ENCODE measurements at regions not wholly inside any gene's neighbourhood (a gene's known extent, or its start where the extent isn't known, plus 50 kb on each side); places are given as distances from the start of the nearest gene placed in this dataset.

DNA sequence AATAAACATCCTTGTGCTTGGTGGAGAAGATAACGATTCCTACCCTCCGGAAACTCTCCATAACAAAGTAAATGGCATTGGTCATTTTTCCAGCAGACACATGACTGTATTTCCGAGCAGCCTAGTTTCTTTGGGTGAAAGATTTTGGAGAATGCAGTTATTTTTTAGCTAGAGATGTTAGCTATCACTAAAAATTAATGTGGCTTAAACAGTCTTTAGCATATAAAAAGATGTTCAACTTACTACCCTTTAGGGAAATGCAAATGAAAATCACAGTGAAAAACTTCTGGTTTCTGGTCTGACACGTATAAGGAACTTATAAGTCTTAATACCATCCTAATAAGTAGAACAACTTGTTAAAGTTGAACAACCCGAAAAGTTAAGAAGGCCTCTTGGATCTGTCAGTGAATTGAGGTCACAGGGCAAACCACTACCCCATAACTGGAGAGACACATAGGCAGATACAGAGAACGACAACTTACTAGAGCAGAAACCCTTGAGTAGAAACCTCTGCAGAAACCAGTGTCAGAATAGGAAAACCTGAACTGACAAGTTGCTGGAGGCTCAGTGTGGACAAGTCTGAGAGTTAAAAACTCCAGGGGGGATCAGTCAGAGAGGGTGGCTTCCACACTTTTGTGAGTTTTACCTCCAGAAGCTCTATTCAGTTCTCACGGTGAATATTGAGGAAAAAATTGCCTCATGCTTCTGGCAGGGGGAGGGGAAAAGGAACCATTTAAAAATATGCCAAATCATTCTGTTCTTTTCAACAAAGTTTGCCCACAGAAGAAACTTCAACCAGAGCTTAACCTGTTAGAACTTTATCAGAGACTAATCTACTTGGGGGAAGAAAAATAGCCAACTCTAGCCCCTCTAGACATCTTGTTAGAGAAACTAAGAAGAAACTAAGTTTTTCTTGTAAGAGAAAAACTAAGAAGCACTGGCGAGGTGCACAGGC is 325.2 kb upstream of the RPS23 start:
- H3K4me1 Mint-ChIP-seq, result no peaks in the 10 kb centered on the region
- no peaks in the 10 kb centered on the region for H3K27me3 ChIP-seq (ENCODE audit: insufficient read depth, low read length, poor library complexity, severe bottlenecking)
- H3K27ac Mint-ChIP-seq, result no peak overlapping the region
- DNase-seq, result no peak
- no peak overlapping the region for H3K27ac ChIP-seq (ENCODE audit: low read depth, low read length)
- H3K4me1 ChIP-seq (ENCODE audit: insufficient read depth, low read length), result no peaks in the 10 kb centered on the region
- no peaks in the 10 kb centered on the region for H3K36me3 ChIP-seq (ENCODE audit: insufficient read depth, low read length)
- peaks cover 0 to 11% of the 10 kb centered on the region in 2 donors for H3K27me3 Mint-ChIP-seq
- CTCF ChIA-PET, result no interaction called here
- H3K4me3 Mint-ChIP-seq, result no peak overlapping the region
- H3K4me3 ChIP-seq (ENCODE audit: low read length), result no peak overlapping the region
- H3K9me3 Mint-ChIP-seq, result peaks cover 3 to 7% (median 5%) of the 10 kb centered on the region in 5 donors
- H3K9me3 ChIP-seq (ENCODE audit: low read length), result no peaks in the 10 kb centered on the region
- no peaks in the 10 kb centered on the region for H3K36me3 Mint-ChIP-seq
- POLR2A ChIA-PET, result no interaction called here

DNA sequence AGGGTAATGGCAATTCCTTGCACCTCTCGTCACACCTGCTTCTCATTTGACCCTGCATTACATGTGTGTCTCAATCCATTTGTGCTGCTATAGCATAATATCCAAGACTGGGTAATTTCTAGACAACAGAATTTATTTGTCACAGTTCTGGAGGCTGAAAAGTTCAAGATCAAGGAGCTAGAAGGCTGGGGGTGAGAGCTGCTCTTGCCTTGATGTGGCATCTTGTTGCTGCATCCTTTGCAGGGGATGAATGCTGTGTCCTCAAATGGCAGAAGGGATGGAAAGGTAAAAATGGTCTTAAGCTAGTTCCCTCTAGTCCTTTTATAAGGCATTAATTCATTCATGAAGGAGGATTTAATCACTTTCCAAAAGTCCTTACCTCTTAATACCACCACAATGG is 323.7 kb upstream of the RPS23 start:
- Histone ChIP-seq H3K36me3 (ENCODE audit: insufficient read depth, low read length) (no peaks in the 10 kb centered on the region), H3K27ac (ENCODE audit: low read depth, low read length) (no peak overlapping the region), H3K4me3 (ENCODE audit: low read length) (no peak overlapping the region), H3K4me1 (ENCODE audit: insufficient read depth, low read length) (no peaks in the 10 kb centered on the region), H3K27me3 (ENCODE audit: insufficient read depth, low read length, poor library complexity, severe bottlenecking) (no peaks in the 10 kb centered on the region), H3K9me3 (ENCODE audit: low read length) (no peaks in the 10 kb centered on the region)
- H3K27me3 Mint-ChIP-seq, result peaks cover 3 to 11% of the 10 kb centered on the region in 2 donors
- no peaks in the 10 kb centered on the region for H3K36me3 Mint-ChIP-seq
- no peak overlapping the region for H3K4me3 Mint-ChIP-seq
- ChIA-PET POLR2A (no interaction called here), CTCF (no interaction called here)
- H3K4me1 Mint-ChIP-seq, result no peaks in the 10 kb centered on the region
- H3K9me3 Mint-ChIP-seq, result peaks cover 0 to 4% (median 3%) of the 10 kb centered on the region in 5 donors
- no peak for DNase-seq
- H3K27ac Mint-ChIP-seq, result no peak overlapping the region

DNA sequence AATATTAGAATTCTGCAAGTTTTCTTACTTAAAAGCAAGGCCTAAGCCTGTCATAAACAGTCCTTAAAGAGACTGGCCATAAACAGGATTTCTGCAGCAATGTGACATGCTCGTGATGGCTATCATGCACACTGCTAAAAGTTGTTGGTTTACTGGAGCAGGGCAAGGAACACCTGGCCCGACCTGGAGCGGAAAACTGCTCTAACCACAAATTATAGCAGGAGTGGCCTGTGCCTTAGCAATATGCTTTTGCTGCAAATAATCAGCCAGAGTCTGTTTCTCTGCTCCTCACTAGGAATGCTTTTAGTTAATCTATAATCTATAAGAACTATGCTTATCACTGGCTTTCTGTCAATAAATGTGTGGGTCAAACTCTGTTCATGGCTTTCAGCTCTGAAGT is 322.9 kb upstream of the RPS23 start:
- no peaks in the 10 kb centered on the region for H3K4me1 ChIP-seq (ENCODE audit: insufficient read depth, low read length)

DNA sequence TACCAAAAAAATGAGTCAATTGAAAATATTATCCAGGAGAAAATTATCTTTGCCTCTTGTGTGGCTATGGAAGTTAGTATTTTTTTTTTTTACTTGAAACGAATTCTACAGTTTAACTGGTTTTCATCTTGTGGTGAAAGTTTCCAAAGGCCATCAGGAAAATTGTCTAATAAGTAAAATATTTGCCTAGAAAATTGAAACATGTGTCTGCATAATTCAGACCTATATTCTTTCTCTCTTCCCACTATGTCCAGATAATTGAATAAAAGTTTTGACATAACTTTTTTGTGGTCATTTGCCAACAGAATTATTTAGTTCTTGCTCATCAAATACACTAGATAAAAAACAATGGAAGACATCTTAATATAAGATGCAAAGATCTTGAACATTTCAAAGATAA is 321.5 kb upstream of the RPS23 start:
- no peaks in the 10 kb centered on the region for H3K27me3 ChIP-seq (ENCODE audit: insufficient read depth, low read length, poor library complexity, severe bottlenecking)
- Mint-ChIP-seq H3K36me3 (no peaks in the 10 kb centered on the region), H3K9me3 (no peaks in the 10 kb centered on the region), H3K4me1 (no peaks in the 10 kb centered on the region), H3K4me3 (no peak overlapping the region), H3K27me3 (peaks cover 3 to 16% of the 10 kb centered on the region in 2 donors), H3K27ac (no peak overlapping the region)
- H3K4me1 ChIP-seq (ENCODE audit: insufficient read depth, low read length), result no peaks in the 10 kb centered on the region
- CTCF ChIA-PET, result no interaction called here
- no peak for DNase-seq
- no peaks in the 10 kb centered on the region for H3K9me3 ChIP-seq (ENCODE audit: low read length)
- no peaks in the 10 kb centered on the region for H3K36me3 ChIP-seq (ENCODE audit: insufficient read depth, low read length)
- POLR2A ChIA-PET, result no interaction called here
- H3K27ac ChIP-seq (ENCODE audit: low read depth, low read length), result no peak overlapping the region
- no peak overlapping the region for H3K4me3 ChIP-seq (ENCODE audit: low read length)

More for the DNA sequence above, 322.9 kb upstream of the RPS23 start:
- H3K27ac Mint-ChIP-seq, result peak overlapping the region in 1 of 8 donors; percentile 66
- no peak overlapping the region for H3K4me3 Mint-ChIP-seq
- no peaks in the 10 kb centered on the region for H3K4me1 Mint-ChIP-seq
- Histone ChIP-seq H3K9me3 (ENCODE audit: low read length) (no peaks in the 10 kb centered on the region), H3K27me3 (ENCODE audit: insufficient read depth, low read length, poor library complexity, severe bottlenecking) (no peaks in the 10 kb centered on the region), H3K27ac (ENCODE audit: low read depth, low read length) (no peak overlapping the region), H3K36me3 (ENCODE audit: insufficient read depth, low read length) (no peaks in the 10 kb centered on the region), H3K4me3 (ENCODE audit: low read length) (no peak overlapping the region)
- POLR2A ChIA-PET, result no interaction called here
- no peaks in the 10 kb centered on the region for H3K36me3 Mint-ChIP-seq
- CTCF ChIA-PET, result no interaction called here
- H3K27me3 Mint-ChIP-seq, result peaks cover 3 to 9% of the 10 kb centered on the region in 2 donors
- peaks cover 0 to 1% (median under 1%) of the 10 kb centered on the region in 5 donors for H3K9me3 Mint-ChIP-seq
- DNase-seq, result no peak

DNA sequence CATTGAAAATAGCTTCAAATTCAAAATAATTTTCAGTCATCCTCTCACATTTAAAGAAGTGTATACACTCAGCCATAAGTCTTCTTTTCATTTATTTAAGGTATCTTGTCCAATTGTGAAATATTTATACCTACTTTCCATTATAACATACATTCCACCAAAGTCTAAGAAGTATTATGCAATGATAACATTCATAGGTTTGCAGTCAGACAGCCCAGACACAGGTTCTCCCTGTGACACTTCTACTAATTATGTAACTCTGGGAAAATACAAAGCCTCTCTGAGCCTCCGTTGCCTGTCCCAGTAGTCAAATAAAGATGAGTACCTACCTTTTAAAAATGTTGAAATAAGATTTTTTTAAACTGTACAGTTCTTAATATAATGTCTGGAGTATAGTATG is 320.9 kb upstream of the RPS23 start:
- Mint-ChIP-seq H3K27me3 (peaks cover 3 to 16% of the 10 kb centered on the region in 2 donors), H3K9me3 (no peaks in the 10 kb centered on the region), H3K27ac (no peak overlapping the region), H3K36me3 (no peaks in the 10 kb centered on the region), H3K4me1 (no peaks in the 10 kb centered on the region), H3K4me3 (no peak overlapping the region)
- ChIA-PET CTCF (no interaction called here), POLR2A (no interaction called here)
- Histone ChIP-seq H3K4me1 (ENCODE audit: insufficient read depth, low read length) (no peaks in the 10 kb centered on the region), H3K36me3 (ENCODE audit: insufficient read depth, low read length) (no peaks in the 10 kb centered on the region), H3K4me3 (ENCODE audit: low read length) (no peak overlapping the region), H3K27ac (ENCODE audit: low read depth, low read length) (no peak overlapping the region), H3K9me3 (ENCODE audit: low read length) (no peaks in the 10 kb centered on the region), H3K27me3 (ENCODE audit: insufficient read depth, low read length, poor library complexity, severe bottlenecking) (no peaks in the 10 kb centered on the region)
- no peak for DNase-seq

DNA sequence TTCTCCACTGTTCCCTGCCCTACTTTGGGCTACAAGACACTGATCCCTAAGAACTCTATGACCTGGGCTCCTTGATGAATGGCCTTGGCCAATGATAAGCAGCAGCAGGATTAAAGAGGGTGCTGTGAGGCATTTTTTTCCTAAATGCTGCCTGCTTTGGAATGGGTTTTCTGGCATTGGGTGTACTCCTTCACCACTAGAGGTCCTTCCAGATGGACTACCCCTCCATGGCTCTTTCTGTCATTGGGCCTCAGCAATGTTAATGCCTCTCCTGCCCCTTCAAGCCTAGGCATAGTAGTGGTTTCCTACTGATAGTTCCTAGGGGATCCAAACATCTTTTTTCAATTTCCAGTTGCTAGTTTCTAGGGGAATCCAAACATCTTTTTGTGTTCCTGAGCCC is 319.3 kb upstream of the RPS23 start:
- Histone ChIP-seq H3K4me1 (ENCODE audit: insufficient read depth, low read length) (no peaks in the 10 kb centered on the region), H3K27ac (ENCODE audit: low read depth, low read length) (no peak overlapping the region), H3K36me3 (ENCODE audit: insufficient read depth, low read length) (no peaks in the 10 kb centered on the region), H3K9me3 (ENCODE audit: low read length) (no peaks in the 10 kb centered on the region), H3K4me3 (ENCODE audit: low read length) (no peak overlapping the region), H3K27me3 (ENCODE audit: insufficient read depth, low read length, poor library complexity, severe bottlenecking) (no peaks in the 10 kb centered on the region)
- H3K4me3 Mint-ChIP-seq, result no peak overlapping the region
- no peak overlapping the region for H3K27ac Mint-ChIP-seq
- H3K36me3 Mint-ChIP-seq, result no peaks in the 10 kb centered on the region
- H3K4me1 Mint-ChIP-seq, result no peaks in the 10 kb centered on the region
- DNase-seq, result no peak
- ChIA-PET CTCF (no interaction called here), POLR2A (no interaction called here)
- peaks cover 3 to 22% of the 10 kb centered on the region in 2 donors for H3K27me3 Mint-ChIP-seq
- H3K9me3 Mint-ChIP-seq, result no peaks in the 10 kb centered on the region

DNA sequence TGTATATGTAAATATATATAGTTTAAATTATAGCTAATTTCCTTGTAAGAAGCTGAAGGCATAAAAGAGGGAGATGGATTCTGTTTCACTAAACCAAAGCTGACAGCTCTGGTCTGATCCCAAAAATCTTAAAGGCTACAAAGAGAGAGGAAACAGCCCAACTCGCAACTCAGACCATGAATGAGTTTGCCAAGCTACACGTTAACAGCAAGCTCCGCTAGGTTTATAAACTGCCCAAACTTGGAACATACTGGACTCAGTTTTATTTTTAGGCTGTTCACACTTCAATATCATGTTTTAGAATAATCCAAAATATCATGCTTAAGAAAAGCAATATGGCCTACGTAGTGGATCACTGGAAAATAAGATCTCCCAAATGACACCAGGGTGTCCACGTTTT is 318.3 kb upstream of the RPS23 start:
- no peak overlapping the region for H3K27ac ChIP-seq (ENCODE audit: low read depth, low read length)
- CTCF ChIA-PET, result no interaction called here
- POLR2A ChIA-PET, result no interaction called here
- H3K27me3 ChIP-seq (ENCODE audit: insufficient read depth, low read length, poor library complexity, severe bottlenecking), result no peaks in the 10 kb centered on the region
- no peak overlapping the region for H3K27ac Mint-ChIP-seq
- H3K36me3 ChIP-seq (ENCODE audit: insufficient read depth, low read length), result no peaks in the 10 kb centered on the region
- peaks cover 3 to 20% of the 10 kb centered on the region in 2 donors for H3K27me3 Mint-ChIP-seq
- DNase-seq, result no peak
- no peaks in the 10 kb centered on the region for H3K36me3 Mint-ChIP-seq
- H3K4me1 ChIP-seq (ENCODE audit: insufficient read depth, low read length), result no peaks in the 10 kb centered on the region
- no peak overlapping the region for H3K4me3 ChIP-seq (ENCODE audit: low read length)
- no peaks in the 10 kb centered on the region for H3K9me3 Mint-ChIP-seq
- no peaks in the 10 kb centered on the region for H3K9me3 ChIP-seq (ENCODE audit: low read length)
- H3K4me3 Mint-ChIP-seq, result no peak overlapping the region
- H3K4me1 Mint-ChIP-seq, result no peaks in the 10 kb centered on the region

DNA sequence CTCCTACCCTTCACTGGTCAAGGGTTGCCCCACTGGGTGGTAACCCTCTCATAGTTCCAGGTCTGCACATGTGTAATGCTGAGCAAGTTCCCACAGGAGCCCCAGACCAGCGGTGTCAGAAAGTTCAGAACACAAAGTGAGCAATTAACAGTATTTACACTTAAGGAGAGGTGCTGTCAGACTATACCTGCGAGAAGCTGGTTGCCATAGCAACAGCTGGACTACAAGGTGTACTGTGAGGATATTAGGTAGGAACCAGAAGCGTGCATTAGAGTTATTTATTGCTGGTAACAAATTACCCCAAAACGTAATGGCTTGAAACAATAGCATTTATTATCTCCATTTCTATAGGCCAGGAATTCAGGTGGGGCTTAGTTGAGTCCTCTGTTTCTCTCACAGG is 317.0 kb upstream of the RPS23 start:
- ChIA-PET CTCF (no interaction called here), POLR2A (no interaction called here)
- Histone ChIP-seq H3K27me3 (ENCODE audit: insufficient read depth, low read length, poor library complexity, severe bottlenecking) (no peaks in the 10 kb centered on the region), H3K36me3 (ENCODE audit: insufficient read depth, low read length) (no peaks in the 10 kb centered on the region), H3K4me1 (ENCODE audit: insufficient read depth, low read length) (no peaks in the 10 kb centered on the region), H3K27ac (ENCODE audit: low read depth, low read length) (no peak overlapping the region), H3K4me3 (ENCODE audit: low read length) (no peak overlapping the region), H3K9me3 (ENCODE audit: low read length) (no peaks in the 10 kb centered on the region)
- Mint-ChIP-seq H3K9me3 (peaks cover 0 to 7% (median 0%) of the 10 kb centered on the region in 5 donors), H3K36me3 (no peaks in the 10 kb centered on the region), H3K27ac (no peak overlapping the region), H3K4me3 (no peak overlapping the region), H3K27me3 (peaks cover 3 to 18% of the 10 kb centered on the region in 2 donors), H3K4me1 (no peaks in the 10 kb centered on the region)
- no peak for DNase-seq

Measured in CD8-positive, alpha-beta memory T cell (primary cell).